HL-60 (cell line): ENCODE measurements at regions not wholly inside any gene's neighbourhood (a gene's known extent, or its start where the extent isn't known, plus 50 kb on each side); places are given as distances from the start of the nearest gene placed in this dataset.

Source experiments
- DNase-seq, 2 experiments: peaks; one replicate each; pipeline ENCODE4 v3.0.0-alpha.2; 2010 to 2020; ENCODE audit warnings: low read depth in 1 of 2, low spot score in 1 of 2
- H3K27ac ChIP-seq: fragments of 250-450 bp; sonication (Bioruptor Pico); replicated peaks from 2 replicates; pipeline ENCODE4 v1.5.1; 2020; ENCODE audit warnings: mild to moderate bottlenecking, moderate library complexity
- H3K27me3 ChIP-seq: fragments of 250-450 bp; sonication (Bioruptor Pico); 2 replicates; pipeline ENCODE4 v1.5.1; 2021; ENCODE audit warnings: mild to moderate bottlenecking, moderate library complexity; ENCODE audit not compliant: insufficient read depth, poor library complexity, severe bottlenecking
- H3K4me3 ChIP-seq: replicated peaks from 2 replicates; pipeline ENCODE4 v1.5.1; 2011; ENCODE audit warnings: mild to moderate bottlenecking, control low read depth, low read length; ENCODE audit not compliant: insufficient read depth
- GABPA ChIP-seq: IDR thresholded peaks from 2 replicates; pipeline ENCODE4 v1.6.1; 2012; ENCODE audit warnings: low read depth
- POLR2AphosphoS5 ChIP-seq: IDR thresholded peaks from 2 replicates; pipeline ENCODE4 v1.6.1; 2012; ENCODE audit warnings: low read depth
- SPI1 ChIP-seq: IDR thresholded peaks from 2 replicates; pipeline ENCODE4 v1.6.1; 2012; ENCODE audit warnings: low read depth, mild to moderate bottlenecking, borderline replicate concordance
- TF ChIP-seq, protein P1 (sequence below): IDR thresholded peaks from 2 replicates; pipeline ENCODE4 v1.6.1; 2012; ENCODE audit warnings: low read depth; ENCODE audit not compliant: insufficient replicate concordance
- TF ChIP-seq, protein P2 (sequence below): IDR thresholded peaks from one replicate; pipeline ENCODE4 v1.5.1; 2011; ENCODE audit warnings: low read length, control low read depth, inconsistent platforms; ENCODE audit not compliant: insufficient read depth

DNA sequence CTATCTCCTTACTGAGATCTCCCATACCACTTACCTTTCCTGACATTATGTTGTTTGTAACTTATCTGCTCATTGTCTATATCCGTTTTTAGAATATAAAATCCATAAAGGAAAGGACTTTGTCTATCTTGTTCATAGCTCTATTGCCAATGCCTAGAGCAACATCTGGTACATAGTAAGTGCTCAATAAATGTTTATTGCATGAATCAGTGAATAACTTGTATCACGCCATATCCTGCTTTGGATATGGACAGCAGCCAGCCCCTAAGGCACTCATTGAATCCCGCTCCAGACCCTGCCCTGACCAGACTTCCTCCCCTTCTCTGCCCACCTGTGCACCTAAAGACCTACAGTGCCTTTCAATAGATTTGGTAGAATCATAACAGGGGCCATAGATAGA is 298.1 kb upstream of the PLXNA2 start:
- Histone ChIP-seq H3K27ac (no peak overlapping the region), H3K4me3 (no peak overlapping the region), H3K27me3 (no peaks in the 10 kb centered on the region)
- DNase-seq: no peak
- TF ChIP-seq SPI1 (no peak), GABPA (no peak), POLR2AphosphoS5 (no peak)
- TF ChIP-seq, protein P1, sequence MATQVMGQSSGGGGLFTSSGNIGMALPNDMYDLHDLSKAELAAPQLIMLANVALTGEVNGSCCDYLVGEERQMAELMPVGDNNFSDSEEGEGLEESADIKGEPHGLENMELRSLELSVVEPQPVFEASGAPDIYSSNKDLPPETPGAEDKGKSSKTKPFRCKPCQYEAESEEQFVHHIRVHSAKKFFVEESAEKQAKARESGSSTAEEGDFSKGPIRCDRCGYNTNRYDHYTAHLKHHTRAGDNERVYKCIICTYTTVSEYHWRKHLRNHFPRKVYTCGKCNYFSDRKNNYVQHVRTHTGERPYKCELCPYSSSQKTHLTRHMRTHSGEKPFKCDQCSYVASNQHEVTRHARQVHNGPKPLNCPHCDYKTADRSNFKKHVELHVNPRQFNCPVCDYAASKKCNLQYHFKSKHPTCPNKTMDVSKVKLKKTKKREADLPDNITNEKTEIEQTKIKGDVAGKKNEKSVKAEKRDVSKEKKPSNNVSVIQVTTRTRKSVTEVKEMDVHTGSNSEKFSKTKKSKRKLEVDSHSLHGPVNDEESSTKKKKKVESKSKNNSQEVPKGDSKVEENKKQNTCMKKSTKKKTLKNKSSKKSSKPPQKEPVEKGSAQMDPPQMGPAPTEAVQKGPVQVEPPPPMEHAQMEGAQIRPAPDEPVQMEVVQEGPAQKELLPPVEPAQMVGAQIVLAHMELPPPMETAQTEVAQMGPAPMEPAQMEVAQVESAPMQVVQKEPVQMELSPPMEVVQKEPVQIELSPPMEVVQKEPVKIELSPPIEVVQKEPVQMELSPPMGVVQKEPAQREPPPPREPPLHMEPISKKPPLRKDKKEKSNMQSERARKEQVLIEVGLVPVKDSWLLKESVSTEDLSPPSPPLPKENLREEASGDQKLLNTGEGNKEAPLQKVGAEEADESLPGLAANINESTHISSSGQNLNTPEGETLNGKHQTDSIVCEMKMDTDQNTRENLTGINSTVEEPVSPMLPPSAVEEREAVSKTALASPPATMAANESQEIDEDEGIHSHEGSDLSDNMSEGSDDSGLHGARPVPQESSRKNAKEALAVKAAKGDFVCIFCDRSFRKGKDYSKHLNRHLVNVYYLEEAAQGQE: no peak
- TF ChIP-seq, protein P2, sequence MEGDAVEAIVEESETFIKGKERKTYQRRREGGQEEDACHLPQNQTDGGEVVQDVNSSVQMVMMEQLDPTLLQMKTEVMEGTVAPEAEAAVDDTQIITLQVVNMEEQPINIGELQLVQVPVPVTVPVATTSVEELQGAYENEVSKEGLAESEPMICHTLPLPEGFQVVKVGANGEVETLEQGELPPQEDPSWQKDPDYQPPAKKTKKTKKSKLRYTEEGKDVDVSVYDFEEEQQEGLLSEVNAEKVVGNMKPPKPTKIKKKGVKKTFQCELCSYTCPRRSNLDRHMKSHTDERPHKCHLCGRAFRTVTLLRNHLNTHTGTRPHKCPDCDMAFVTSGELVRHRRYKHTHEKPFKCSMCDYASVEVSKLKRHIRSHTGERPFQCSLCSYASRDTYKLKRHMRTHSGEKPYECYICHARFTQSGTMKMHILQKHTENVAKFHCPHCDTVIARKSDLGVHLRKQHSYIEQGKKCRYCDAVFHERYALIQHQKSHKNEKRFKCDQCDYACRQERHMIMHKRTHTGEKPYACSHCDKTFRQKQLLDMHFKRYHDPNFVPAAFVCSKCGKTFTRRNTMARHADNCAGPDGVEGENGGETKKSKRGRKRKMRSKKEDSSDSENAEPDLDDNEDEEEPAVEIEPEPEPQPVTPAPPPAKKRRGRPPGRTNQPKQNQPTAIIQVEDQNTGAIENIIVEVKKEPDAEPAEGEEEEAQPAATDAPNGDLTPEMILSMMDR: no peak

DNA sequence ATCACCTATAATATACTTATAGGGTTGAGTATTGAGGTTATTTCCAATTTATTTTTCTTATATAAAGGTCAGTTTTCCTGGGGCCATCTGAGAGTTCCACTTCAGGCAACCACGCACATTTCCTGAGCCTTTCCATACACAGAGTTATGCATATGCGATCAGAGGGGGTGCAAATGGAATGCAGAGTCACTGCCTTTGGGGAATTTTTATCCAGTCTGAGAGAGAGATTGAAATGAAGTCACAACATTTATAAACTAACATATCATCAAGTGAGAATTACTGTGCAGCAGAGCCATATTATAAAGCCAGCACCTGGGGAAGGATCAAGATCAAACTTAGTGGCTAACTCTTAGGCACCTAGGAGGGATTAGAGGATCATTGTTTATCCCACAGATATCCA is 299.9 kb upstream of the PLXNA2 start:
- Histone ChIP-seq H3K27me3 (no peaks in the 10 kb centered on the region), H3K4me3 (no peak overlapping the region), H3K27ac (no peak overlapping the region)
- TF ChIP-seq, protein P1: no peak
- TF ChIP-seq SPI1 (no peak), POLR2AphosphoS5 (no peak), GABPA (no peak)
- no peak for DNase-seq

DNA sequence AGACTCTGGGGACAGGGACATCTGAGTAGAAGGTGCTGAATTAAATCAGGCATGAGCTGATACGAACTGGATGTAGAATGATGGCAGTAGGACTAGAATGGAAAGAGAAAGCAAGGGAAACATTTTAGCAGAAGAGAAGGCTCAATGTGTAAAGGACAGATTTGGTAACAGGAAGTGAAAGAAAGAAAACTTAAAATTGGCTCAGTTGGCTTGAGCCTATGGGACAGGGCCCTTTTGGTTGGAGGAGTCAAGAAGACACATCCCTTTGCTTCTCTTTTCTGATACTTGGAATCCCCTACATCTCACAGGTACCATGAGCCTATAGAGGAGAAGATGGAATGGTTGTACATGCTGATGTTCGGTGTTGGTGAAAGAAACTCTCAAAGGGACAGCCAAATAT is 300.6 kb upstream of the PLXNA2 start:
- H3K27me3 ChIP-seq: no peaks in the 10 kb centered on the region
- TF ChIP-seq GABPA (no peak), POLR2AphosphoS5 (no peak), SPI1 (no peak)
- TF ChIP-seq, protein P2: no peak
- TF ChIP-seq, protein P1: no peak
- H3K27ac ChIP-seq: no peak overlapping the region
- no peak overlapping the region for H3K4me3 ChIP-seq
- no peak for DNase-seq

DNA sequence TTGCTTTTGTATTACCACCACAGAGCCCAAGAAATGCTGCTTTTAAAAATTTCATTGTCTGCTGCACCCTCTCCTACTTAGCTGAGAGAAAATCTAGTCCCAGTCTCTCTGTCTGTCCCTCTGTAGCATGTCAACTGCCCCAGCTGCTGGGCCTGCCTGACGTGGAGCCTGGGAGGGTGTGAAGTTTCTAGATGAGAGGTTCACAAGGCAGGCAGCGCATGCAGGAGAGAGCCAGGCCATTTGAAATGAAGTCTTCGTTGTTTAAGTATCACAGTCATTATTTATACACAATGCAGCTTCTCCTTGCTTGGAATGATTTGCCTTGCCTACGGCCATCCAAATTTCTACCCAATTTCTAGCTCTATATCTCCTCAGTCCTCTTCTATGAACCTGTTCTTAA is 306.8 kb upstream of the PLXNA2 start:
- no peak for DNase-seq
- Histone ChIP-seq H3K27ac (no peak overlapping the region), H3K27me3 (no peaks in the 10 kb centered on the region), H3K4me3 (no peak overlapping the region)
- TF ChIP-seq POLR2AphosphoS5 (no peak), SPI1 (no peak)
- TF ChIP-seq, protein P2: no peak
- TF ChIP-seq, protein P1: no peak
